ENCODE measurements at regions not wholly inside any gene's neighbourhood (a gene's known extent, or its start where the extent isn't known, plus 50 kb on each side); places are given as distances from the start of the nearest gene placed in this dataset.
A peak's percentile ranks its signal among the peaks of the same experiment; 100 is the strongest.

DNA sequence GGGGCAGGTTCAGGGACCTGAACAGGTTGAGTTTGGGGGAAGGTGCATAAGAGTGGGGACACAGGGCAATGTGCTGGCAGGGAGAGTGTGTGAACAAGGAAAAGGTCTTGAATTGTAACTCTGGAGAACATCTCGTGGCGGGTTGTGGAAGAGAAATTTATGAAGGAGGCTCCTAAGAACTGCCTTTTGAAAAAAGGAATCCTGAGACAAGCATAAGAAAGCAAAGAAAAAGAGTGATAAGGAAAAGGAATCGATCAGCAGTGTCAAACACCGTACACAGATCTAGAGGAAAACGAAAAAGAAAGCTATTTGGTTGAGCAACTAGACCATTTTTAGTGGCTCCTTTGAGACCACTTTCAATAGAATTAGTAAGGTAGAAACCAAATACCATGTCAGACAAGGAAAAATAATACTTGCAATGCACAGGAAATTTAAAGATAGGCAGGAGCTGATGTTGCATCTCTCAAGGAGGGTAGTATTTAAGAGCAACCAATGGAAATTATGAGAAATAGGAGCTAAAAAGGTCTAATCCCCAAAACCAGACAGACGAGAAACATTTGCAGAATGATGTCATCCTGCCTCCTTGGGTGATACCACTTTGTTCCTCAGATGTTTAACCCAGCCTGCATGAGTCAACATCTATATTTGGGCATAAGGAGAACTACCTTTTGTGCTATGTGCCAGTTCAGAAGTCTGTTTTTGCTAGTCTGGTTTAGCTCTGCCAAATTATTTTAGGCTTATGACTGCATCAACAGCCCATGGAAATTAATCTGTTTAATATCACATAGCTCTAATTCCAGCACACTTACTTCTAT, 64.5 kb upstream of the STK38L start (continued):
- no peak for TF ChIP-seq PML (IDR thresholded peaks at IDR 0.05; ENCODE audit: low read length)
- TF ChIP-seq NFIC (IDR thresholded peaks at IDR 0.05; ENCODE audit: low read depth, low read length) = peak; percentile 95
- TF ChIP-seq, protein P1, sequence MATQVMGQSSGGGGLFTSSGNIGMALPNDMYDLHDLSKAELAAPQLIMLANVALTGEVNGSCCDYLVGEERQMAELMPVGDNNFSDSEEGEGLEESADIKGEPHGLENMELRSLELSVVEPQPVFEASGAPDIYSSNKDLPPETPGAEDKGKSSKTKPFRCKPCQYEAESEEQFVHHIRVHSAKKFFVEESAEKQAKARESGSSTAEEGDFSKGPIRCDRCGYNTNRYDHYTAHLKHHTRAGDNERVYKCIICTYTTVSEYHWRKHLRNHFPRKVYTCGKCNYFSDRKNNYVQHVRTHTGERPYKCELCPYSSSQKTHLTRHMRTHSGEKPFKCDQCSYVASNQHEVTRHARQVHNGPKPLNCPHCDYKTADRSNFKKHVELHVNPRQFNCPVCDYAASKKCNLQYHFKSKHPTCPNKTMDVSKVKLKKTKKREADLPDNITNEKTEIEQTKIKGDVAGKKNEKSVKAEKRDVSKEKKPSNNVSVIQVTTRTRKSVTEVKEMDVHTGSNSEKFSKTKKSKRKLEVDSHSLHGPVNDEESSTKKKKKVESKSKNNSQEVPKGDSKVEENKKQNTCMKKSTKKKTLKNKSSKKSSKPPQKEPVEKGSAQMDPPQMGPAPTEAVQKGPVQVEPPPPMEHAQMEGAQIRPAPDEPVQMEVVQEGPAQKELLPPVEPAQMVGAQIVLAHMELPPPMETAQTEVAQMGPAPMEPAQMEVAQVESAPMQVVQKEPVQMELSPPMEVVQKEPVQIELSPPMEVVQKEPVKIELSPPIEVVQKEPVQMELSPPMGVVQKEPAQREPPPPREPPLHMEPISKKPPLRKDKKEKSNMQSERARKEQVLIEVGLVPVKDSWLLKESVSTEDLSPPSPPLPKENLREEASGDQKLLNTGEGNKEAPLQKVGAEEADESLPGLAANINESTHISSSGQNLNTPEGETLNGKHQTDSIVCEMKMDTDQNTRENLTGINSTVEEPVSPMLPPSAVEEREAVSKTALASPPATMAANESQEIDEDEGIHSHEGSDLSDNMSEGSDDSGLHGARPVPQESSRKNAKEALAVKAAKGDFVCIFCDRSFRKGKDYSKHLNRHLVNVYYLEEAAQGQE (IDR thresholded peaks at IDR 0.05; ENCODE audit: low read depth, low read length) = no peak
- TF ChIP-seq YY1 (IDR thresholded peaks at IDR 0.05; ENCODE audit: low read depth, low read length) = no peak
- no peak for TF ChIP-seq SUPT20H (IDR thresholded peaks at IDR 0.05; ENCODE audit: borderline replicate concordance, control insufficient read depth, low read depth, low read length)
- no peak for TF ChIP-seq RBBP5 (conservative IDR thresholded peaks at IDR 0.05)
- TF ChIP-seq POU2F2 (IDR thresholded peaks at IDR 0.05; ENCODE audit: borderline replicate concordance, low read depth, low read length) = peak; percentile 55; the same call in 1 of the 3 replicates
- TF ChIP-seq SREBF2 (IDR thresholded peaks at IDR 0.05; ENCODE audit: low read length) = no peak
- TF ChIP-seq KDM1A (IDR thresholded peaks at IDR 0.05; ENCODE audit: borderline replicate concordance) = no peak
- peak; percentile 94 for TF ChIP-seq JUNB (IDR thresholded peaks at IDR 0.05)
- TF ChIP-seq POLR2AphosphoS2 (IDR thresholded peaks at IDR 0.05; ENCODE audit: low read depth, low read length) = no peak
- TF ChIP-seq CEBPB (IDR thresholded peaks at IDR 0.05; ENCODE audit: borderline replicate concordance in 1 of 2, low read depth in 2 of 2, low read length in 2 of 2) = peak in 1 of 2 experiments; percentile 95; a peak in 1 of 4 replicates
- no peak for TF ChIP-seq ZNF384 (IDR thresholded peaks at IDR 0.05; ENCODE audit: borderline replicate concordance, low read depth, low read length)
- 0 out of 2 replicates have a peak, but pooled peaks have one; percentile 20 for TF ChIP-seq ZNF24 (IDR thresholded peaks at IDR 0.05)
- no peak for TF ChIP-seq HDGF (IDR thresholded peaks at IDR 0.05)
- no peak for TF ChIP-seq ASH2L (IDR thresholded peaks at IDR 0.05; ENCODE audit: borderline replicate concordance, low read depth)
- no peak for TF ChIP-seq YBX1 (IDR thresholded peaks at IDR 0.05)
- TF ChIP-seq MXI1 (IDR thresholded peaks at IDR 0.05; ENCODE audit: low read depth, low read length) = no peak
- TF ChIP-seq MEF2A (IDR thresholded peaks at IDR 0.05; ENCODE audit: insufficient read depth, low read depth, low read length) = peak; percentile 98
- TF ChIP-seq CBX5 (IDR thresholded peaks at IDR 0.05; ENCODE audit: low read depth) = no peak
- TF ChIP-seq, protein P2, sequence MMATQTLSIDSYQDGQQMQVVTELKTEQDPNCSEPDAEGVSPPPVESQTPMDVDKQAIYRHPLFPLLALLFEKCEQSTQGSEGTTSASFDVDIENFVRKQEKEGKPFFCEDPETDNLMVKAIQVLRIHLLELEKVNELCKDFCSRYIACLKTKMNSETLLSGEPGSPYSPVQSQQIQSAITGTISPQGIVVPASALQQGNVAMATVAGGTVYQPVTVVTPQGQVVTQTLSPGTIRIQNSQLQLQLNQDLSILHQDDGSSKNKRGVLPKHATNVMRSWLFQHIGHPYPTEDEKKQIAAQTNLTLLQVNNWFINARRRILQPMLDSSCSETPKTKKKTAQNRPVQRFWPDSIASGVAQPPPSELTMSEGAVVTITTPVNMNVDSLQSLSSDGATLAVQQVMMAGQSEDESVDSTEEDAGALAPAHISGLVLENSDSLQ (IDR thresholded peaks at IDR 0.05) = no peak
- no peak for TF ChIP-seq NR2C1 (IDR thresholded peaks at IDR 0.05)
- TF ChIP-seq BHLHE40 (IDR thresholded peaks at IDR 0.05; ENCODE audit: borderline replicate concordance in 1 of 2, low read depth in 2 of 2, low read length in 1 of 2) = peak; percentile 54 to 74
- no peak for TF ChIP-seq USF2 (IDR thresholded peaks at IDR 0.05; ENCODE audit: borderline replicate concordance, low read depth, low read length)
- no peak for TF ChIP-seq NFXL1 (IDR thresholded peaks at IDR 0.05; ENCODE audit: borderline replicate concordance)
- TF ChIP-seq TAF1 (IDR thresholded peaks at IDR 0.05; ENCODE audit: borderline replicate concordance, low read depth, low read length) = no peak; the same call in 1 of the 2 replicates
- TF ChIP-seq MTA3 (IDR thresholded peaks at IDR 0.05; ENCODE audit: borderline replicate concordance, low read length) = peak; percentile 55; the same call in 1 of the 2 replicates
- peak; percentile 86 for TF ChIP-seq CREB1 (IDR thresholded peaks at IDR 0.05; ENCODE audit: low read depth)

All from GM12878 (cell line).